ENCODE measurements at regions not wholly inside any gene's neighbourhood (a gene's known extent, or its start where the extent isn't known, plus 50 kb on each side); places are given as distances from the start of the nearest gene placed in this dataset.

DNA sequence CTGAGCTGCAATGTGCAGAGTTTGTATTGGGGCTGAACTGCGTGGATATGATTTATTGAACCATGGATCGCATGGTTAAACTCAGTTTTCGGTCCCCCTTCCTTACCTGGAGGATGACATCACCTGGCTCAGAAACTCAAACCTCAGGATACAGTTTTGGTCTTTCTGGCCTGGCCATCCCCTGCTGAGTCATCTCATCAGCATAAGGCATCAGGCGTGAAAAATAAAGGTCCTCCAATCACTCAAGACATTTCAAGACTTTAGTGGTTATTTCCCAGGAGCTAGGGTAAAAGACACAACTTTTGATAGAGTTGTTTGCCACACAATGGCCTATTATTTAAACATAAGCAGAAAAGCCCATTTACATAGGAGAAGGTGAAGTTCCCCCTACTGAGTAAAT is 631.1 kb upstream of the TMEM132C start:
- DNase-seq (ENCODE audit: low read depth): no peak
- TF ChIP-seq, protein P1, sequence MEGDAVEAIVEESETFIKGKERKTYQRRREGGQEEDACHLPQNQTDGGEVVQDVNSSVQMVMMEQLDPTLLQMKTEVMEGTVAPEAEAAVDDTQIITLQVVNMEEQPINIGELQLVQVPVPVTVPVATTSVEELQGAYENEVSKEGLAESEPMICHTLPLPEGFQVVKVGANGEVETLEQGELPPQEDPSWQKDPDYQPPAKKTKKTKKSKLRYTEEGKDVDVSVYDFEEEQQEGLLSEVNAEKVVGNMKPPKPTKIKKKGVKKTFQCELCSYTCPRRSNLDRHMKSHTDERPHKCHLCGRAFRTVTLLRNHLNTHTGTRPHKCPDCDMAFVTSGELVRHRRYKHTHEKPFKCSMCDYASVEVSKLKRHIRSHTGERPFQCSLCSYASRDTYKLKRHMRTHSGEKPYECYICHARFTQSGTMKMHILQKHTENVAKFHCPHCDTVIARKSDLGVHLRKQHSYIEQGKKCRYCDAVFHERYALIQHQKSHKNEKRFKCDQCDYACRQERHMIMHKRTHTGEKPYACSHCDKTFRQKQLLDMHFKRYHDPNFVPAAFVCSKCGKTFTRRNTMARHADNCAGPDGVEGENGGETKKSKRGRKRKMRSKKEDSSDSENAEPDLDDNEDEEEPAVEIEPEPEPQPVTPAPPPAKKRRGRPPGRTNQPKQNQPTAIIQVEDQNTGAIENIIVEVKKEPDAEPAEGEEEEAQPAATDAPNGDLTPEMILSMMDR (IDR thresholded peaks at IDR 0.05; ENCODE audit: insufficient read depth, low read depth, low read length, missing control alignments): no peak
- H3K4me3 ChIP-seq (ENCODE audit: low read length): no peak overlapping the region

DNA sequence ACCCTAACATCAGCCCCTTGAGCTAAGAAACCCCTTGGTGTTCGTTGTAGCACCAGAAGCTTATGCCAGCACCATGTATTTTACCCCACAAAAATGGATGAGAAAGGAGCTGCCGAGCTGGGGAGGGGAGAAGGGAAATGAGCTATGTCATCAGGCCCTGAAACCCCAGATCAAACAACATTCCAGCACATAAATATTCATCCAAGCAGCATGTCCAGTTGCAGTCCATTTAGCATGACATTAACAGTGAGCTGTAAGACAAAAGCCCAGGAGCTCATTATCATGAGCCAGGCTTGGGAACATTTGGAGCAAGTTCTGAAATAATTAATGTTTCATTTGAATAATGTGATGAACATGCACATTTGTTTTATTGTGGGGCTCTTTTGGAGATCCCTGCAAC is 630.1 kb upstream of the TMEM132C start:
- TF ChIP-seq, protein P1 (IDR thresholded peaks at IDR 0.05; ENCODE audit: insufficient read depth, low read depth, low read length, missing control alignments): no peak
- no peak for DNase-seq (ENCODE audit: low read depth)
- no peak overlapping the region for H3K4me3 ChIP-seq (ENCODE audit: low read length)

- DNase-seq (ENCODE audit: low read depth): no peak
These were observed 626.6 kb upstream of the TMEM132C start for GRCh38 chr12:127640181-127640886.

DNA sequence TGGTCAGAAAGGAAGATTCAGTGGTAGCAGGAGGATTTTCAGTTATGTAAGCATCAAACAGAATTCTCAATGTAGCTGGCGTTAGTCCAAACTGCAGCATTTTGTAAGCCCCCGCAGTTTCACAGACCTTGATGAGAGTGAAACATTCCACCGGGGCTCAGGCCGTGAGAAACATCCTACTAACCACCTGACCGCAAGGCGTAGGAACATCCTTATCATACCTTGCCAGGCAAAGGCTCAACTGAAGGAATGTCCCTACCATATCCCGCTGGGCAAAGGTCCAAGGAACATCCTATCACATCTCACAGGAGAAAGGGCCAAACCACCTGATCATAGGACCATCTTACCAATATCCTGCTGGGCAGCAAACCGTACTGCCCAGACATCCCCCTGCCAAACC is 624.8 kb upstream of the TMEM132C start:
- DNase-seq (ENCODE audit: low read depth): no peak
- TF ChIP-seq, protein P1 (IDR thresholded peaks at IDR 0.05; ENCODE audit: insufficient read depth, low read depth, low read length, missing control alignments): no peak
- no peak overlapping the region for H3K4me3 ChIP-seq (ENCODE audit: low read length)

More at GRCh38 chr12:127640181-127640886, 626.6 kb upstream of the TMEM132C start:
- no peak overlapping the region for H3K4me3 ChIP-seq (ENCODE audit: low read length)
- TF ChIP-seq, protein P1 (IDR thresholded peaks at IDR 0.05; ENCODE audit: insufficient read depth, low read depth, low read length, missing control alignments): no peak

GRCh38 chr12:127648321-127648720 is 618.6 kb upstream of the TMEM132C start:
- TF ChIP-seq, protein P1 (IDR thresholded peaks at IDR 0.05; ENCODE audit: insufficient read depth, low read depth, low read length, missing control alignments): no peak
- H3K4me3 ChIP-seq (ENCODE audit: low read length): no peak overlapping the region
- DNase-seq (ENCODE audit: low read depth): no peak

DNA sequence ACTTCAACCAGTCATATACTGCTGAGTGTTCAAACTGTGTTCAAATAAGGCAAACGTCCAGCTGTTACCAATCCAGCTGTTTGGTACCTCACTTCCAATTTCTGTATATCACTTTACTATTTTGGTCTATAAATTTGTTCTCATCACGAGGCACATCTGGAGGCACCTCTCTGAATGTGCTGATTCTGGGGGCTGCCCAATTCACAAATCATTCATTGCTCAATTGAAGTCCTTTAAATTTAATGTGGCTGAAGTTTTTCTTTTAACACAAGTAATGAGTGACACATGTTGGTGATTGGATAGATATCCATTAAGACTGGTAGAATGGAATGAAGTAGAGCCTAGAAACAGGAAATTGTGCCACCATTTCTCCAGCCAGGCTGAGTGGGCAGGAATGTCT is 617.0 kb upstream of the TMEM132C start:
- TF ChIP-seq, protein P1 (IDR thresholded peaks at IDR 0.05; ENCODE audit: insufficient read depth, low read depth, low read length, missing control alignments): no peak
- H3K4me3 ChIP-seq (ENCODE audit: low read length): no peak overlapping the region

GRCh38 chr12:127650626-127651025 is 616.3 kb upstream of the TMEM132C start:
- TF ChIP-seq, protein P1 (IDR thresholded peaks at IDR 0.05; ENCODE audit: insufficient read depth, low read depth, low read length, missing control alignments): no peak
- no peak overlapping the region for H3K4me3 ChIP-seq (ENCODE audit: low read length)
- no peak for DNase-seq (ENCODE audit: low read depth)

More for the DNA sequence above, 617.0 kb upstream of the TMEM132C start:
- DNase-seq (ENCODE audit: low read depth): no peak

Data from epithelial cell of esophagus (primary cell).